ENCODE measurements at regions not wholly inside any gene's neighbourhood (a gene's known extent, or its start where the extent isn't known, plus 50 kb on each side); places are given as distances from the start of the nearest gene placed in this dataset.

GRCh38 chr6:935582-935981, 242.6 kb upstream of the EXOC2 start:
- Histone ChIP-seq H3K79me2 (ENCODE audit: control insufficient read depth, insufficient read depth, low read length) (no peaks in the 10 kb centered on the region), H3K27me3 (replicated peaks in 1 of 2; ENCODE audit: control insufficient read depth in 2 of 2, insufficient read depth in 2 of 2, low read length in 1 of 2) (peaks cover 5 to 10% of the 10 kb centered on the region in 2 experiments; a peak in 3 of 4 replicates), H3K9ac (ENCODE audit: control insufficient read depth, insufficient read depth, low read length) (no peak overlapping the region), H3K4me1 (ENCODE audit: control insufficient read depth, insufficient read depth, low read length) (no peaks in the 10 kb centered on the region), H3K9me3 (replicated peaks; ENCODE audit: control insufficient read depth, insufficient read depth, low read length) (no peaks in the 10 kb centered on the region; the same call in 2 of the 3 replicates), H3K27ac (ENCODE audit: control insufficient read depth, insufficient read depth) (no peak overlapping the region), H3K36me3 (ENCODE audit: control insufficient read depth in 2 of 2, insufficient read depth in 2 of 2, low read length in 1 of 2) (no peaks in the 10 kb centered on the region), H3K4me3 (no peak overlapping the region), H4K20me1 (ENCODE audit: control insufficient read depth, insufficient read depth) (no peaks in the 10 kb centered on the region), H2AFZ (ENCODE audit: control insufficient read depth, low read depth, low read length) (no peak overlapping the region), H3K4me2 (ENCODE audit: control insufficient read depth, insufficient read depth) (no peak overlapping the region)
- no peak for DNase-seq (ENCODE audit: low read depth, low spot score)
- 1% methylated on average over 8 of the region's 8 CpGs for WGBS (ENCODE audit: insufficient coverage, insufficient replicate concordance, low lambda C conversion rate, missing lambda C conversion rate)
- no TSS peak for BruUV-seq (replicated peaks)
- SMC1A ChIA-PET (ENCODE audit: uncharacterized antibody, unreplicated experiment) = no interaction called here
- POLR2A ChIA-PET = no interaction called here
- no peak for FAIRE-seq
- intact Hi-C loops (cut with micrococcal nuclease; ENCODE audit: unreplicated experiment) = no loop called here
- in situ Hi-C loops (cut with MboI) = no loop called here
- CTCF ChIA-PET = no interaction called here
- RAD21 ChIA-PET (ENCODE audit: unreplicated experiment) = no interaction called here
- no peak for ATAC-seq
- TF ChIP-seq, protein P1, sequence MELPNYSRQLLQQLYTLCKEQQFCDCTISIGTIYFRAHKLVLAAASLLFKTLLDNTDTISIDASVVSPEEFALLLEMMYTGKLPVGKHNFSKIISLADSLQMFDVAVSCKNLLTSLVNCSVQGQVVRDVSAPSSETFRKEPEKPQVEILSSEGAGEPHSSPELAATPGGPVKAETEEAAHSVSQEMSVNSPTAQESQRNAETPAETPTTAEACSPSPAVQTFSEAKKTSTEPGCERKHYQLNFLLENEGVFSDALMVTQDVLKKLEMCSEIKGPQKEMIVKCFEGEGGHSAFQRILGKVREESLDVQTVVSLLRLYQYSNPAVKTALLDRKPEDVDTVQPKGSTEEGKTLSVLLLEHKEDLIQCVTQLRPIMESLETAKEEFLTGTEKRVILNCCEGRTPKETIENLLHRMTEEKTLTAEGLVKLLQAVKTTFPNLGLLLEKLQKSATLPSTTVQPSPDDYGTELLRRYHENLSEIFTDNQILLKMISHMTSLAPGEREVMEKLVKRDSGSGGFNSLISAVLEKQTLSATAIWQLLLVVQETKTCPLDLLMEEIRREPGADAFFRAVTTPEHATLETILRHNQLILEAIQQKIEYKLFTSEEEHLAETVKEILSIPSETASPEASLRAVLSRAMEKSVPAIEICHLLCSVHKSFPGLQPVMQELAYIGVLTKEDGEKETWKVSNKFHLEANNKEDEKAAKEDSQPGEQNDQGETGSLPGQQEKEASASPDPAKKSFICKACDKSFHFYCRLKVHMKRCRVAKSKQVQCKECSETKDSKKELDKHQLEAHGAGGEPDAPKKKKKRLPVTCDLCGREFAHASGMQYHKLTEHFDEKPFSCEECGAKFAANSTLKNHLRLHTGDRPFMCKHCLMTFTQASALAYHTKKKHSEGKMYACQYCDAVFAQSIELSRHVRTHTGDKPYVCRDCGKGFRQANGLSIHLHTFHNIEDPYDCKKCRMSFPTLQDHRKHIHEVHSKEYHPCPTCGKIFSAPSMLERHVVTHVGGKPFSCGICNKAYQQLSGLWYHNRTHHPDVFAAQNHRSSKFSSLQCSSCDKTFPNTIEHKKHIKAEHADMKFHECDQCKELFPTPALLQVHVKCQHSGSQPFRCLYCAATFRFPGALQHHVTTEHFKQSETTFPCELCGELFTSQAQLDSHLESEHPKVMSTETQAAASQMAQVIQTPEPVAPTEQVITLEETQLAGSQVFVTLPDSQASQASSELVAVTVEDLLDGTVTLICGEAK (IDR thresholded peaks at IDR 0.05; ENCODE audit: borderline replicate concordance) = no peak
- TF ChIP-seq, protein P2, sequence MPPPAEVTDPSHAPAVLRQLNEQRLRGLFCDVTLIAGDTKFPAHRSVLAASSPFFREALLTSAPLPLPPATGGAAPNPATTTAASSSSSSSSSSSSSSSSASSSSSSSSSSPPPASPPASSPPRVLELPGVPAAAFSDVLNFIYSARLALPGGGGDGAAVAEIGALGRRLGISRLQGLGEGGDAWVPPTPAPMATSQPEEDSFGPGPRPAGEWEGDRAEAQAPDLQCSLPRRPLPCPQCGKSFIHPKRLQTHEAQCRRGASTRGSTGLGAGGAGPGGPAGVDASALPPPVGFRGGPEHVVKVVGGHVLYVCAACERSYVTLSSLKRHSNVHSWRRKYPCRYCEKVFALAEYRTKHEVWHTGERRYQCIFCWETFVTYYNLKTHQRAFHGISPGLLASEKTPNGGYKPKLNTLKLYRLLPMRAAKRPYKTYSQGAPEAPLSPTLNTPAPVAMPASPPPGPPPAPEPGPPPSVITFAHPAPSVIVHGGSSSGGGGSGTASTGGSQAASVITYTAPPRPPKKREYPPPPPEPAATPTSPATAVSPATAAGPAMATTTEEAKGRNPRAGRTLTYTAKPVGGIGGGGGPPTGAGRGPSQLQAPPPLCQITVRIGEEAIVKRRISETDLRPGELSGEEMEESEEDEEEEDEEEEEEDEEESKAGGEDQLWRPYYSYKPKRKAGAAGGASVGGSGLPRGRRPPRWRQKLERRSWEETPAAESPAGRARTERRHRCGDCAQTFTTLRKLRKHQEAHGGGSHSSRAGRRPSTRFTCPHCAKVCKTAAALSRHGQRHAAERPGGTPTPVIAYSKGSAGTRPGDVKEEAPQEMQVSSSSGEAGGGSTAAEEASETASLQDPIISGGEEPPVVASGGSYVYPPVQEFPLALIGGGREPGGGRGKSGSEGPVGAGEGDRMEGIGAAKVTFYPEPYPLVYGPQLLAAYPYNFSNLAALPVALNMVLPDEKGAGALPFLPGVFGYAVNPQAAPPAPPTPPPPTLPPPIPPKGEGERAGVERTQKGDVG (CRISPR knock-in tag; IDR thresholded peaks at IDR 0.05) = no peak
- TF ChIP-seq MEF2B (IDR thresholded peaks at IDR 0.05; ENCODE audit: partially characterized antibody, poor library complexity, severe bottlenecking) (no peak), SREBF1 (IDR thresholded peaks at IDR 0.05; ENCODE audit: low read length) (no peak), SUZ12 (IDR thresholded peaks at IDR 0.05; ENCODE audit: unreplicated experiment) (no peak), ZBED1 (IDR thresholded peaks at IDR 0.05; ENCODE audit: borderline replicate concordance) (no peak), RB1 (IDR thresholded peaks at IDR 0.05; ENCODE audit: borderline replicate concordance) (no peak), EED (IDR thresholded peaks at IDR 0.05; ENCODE audit: low read depth) (no peak), MYC (IDR thresholded peaks at IDR 0.05; ENCODE audit: insufficient read depth, insufficient read length, insufficient replicate concordance, low read length, severe bottlenecking) (no peak), ZNF622 (IDR thresholded peaks at IDR 0.05) (no peak), SMAD1 (IDR thresholded peaks at IDR 0.05; ENCODE audit: low read depth, partially characterized antibody) (no peak), SMARCA5 (IDR thresholded peaks at IDR 0.05) (no peak)
- TF ChIP-seq, protein P3, sequence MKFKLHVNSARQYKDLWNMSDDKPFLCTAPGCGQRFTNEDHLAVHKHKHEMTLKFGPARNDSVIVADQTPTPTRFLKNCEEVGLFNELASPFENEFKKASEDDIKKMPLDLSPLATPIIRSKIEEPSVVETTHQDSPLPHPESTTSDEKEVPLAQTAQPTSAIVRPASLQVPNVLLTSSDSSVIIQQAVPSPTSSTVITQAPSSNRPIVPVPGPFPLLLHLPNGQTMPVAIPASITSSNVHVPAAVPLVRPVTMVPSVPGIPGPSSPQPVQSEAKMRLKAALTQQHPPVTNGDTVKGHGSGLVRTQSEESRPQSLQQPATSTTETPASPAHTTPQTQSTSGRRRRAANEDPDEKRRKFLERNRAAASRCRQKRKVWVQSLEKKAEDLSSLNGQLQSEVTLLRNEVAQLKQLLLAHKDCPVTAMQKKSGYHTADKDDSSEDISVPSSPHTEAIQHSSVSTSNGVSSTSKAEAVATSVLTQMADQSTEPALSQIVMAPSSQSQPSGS (IDR thresholded peaks at IDR 0.05; ENCODE audit: low read length) = no peak
- TF ChIP-seq, protein P4, sequence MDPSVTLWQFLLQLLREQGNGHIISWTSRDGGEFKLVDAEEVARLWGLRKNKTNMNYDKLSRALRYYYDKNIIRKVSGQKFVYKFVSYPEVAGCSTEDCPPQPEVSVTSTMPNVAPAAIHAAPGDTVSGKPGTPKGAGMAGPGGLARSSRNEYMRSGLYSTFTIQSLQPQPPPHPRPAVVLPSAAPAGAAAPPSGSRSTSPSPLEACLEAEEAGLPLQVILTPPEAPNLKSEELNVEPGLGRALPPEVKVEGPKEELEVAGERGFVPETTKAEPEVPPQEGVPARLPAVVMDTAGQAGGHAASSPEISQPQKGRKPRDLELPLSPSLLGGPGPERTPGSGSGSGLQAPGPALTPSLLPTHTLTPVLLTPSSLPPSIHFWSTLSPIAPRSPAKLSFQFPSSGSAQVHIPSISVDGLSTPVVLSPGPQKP (IDR thresholded peaks at IDR 0.05; ENCODE audit: low read depth, low read length) = no peak

Data from GM12878 (cell line).